Stimulated activated CD8-positive, alpha-beta memory T cell treated with anti-CD3 and anti-CD28 coated beads, Interleukin-7, amount 100 ng/mL, for 4 hours (primary cell): ENCODE measurements at regions not wholly inside any gene's neighbourhood (a gene's known extent, or its start where the extent isn't known, plus 50 kb on each side); places are given as distances from the start of the nearest gene placed in this dataset.
"Not testable (repeated sequence)": the region's sequence is repeated elsewhere in the genome, so short reads cannot be mapped to it uniquely, and the experiment has no call there.

Experiments
- DNase-seq, 2 donors: peaks; one replicate each; pipeline ENCODE4 v3.0.0-alpha.2; 2020; ENCODE audit warnings: low read depth in 2 of 2

DNA sequence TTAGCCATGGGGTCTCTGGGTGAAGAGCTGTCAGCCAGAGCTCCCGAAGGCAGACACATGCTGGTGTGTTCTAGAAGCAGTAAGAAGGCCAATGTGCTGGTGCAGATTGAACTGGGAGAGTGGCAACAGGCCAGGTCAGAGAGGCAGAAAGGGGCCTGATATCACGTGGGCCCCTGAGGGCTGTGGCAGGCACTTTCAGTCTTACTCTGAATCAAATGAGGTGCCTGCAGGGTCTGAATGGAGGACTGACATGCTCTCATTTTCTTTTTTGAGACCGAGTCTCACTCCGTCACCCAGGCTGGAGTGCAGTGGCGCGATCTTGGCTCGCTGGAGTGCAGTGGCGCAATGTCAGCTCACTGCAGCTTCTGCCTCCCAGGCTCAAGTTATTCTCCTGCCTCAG is 293.8 kb downstream of the ABCC12 start:
- no peak for DNase-seq

DNA sequence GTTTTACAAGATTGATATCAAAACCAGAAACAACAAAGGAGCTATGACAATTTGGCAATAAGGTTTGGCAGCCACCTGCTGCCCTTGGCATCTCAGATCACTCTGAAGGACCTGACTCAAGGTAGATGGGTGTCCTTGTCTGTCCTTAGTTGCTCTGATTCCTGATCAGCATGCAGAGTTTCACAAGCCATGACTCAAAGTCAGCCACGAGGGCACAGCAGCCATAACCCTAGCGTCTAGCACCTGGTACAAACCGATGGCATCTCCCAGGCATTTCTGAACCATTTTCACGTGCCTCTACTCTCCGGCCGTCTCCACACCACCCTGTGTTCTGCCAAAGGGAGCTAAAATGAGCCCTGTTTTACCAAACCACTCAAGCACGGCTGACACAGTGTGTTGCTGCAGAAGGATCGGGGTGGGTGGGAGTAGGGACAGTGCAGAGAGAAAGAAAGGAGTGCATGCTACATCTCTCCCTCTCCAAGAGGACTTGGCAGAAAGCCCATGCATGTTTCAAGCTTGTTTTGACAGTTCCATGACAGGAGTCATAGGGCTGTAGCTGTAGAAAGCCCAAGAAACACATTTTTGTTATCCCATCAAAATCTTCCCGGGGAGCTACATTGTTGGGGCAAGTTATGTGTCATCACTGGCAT is 297.3 kb downstream of the ABCC12 start:
- no peak for DNase-seq

DNA sequence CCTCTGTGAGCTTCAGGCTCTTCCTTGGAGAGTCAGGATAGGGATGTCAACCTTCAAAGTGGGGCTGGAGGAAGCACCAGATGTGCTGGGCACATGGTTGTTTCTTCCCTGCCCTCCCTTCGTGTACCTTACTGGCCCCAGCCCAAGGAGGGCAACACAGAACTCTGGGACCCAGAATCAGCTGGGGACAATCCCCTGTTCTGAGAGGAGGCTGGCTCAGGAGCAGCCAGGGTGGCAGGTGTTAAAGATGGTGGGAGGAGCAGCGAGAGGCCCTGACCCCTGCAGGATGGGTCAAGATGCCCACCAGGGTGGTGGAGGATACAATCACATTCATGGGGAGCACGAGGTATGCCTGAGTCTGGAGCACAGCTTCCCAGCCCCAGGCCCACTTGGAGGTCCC is 300.4 kb downstream of the ABCC12 start:
- DNase-seq = no peak

DNA sequence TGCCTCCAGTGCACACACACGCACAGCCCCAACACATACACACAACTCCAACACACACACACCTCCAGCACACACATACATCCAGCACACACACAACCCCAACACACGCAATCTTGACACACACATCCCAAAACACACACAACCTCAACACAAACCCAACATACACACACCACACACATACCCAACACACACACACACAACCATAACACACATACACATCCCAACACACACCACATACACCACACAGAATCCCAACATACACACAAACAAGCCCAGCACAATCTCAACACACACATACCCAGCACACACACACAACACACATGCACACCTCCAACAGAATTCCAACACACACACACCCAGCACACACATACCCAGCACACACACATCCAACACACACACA is 301.1 kb downstream of the ABCC12 start:
- no peak for DNase-seq

DNA sequence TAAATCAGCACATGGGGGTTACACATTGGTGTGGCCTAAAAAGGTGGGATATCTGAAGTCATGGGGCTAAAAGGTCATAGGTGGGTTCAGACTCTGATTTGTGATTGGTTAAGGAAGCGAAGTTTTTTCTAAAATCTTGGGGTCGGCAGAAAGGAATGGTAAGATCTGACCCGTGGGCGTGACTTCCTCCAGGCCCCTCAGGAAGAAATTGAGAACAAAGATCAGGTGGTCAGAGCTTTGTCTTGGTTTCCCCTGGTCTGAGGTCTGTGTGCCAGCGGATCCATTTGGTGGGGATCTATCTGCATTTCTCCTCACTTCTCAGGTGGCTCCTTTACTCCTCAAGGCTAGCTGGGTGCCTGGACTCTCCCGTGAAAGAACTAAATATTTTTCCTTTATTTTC is 302.8 kb downstream of the ABCC12 start:
- DNase-seq = no peak

DNA sequence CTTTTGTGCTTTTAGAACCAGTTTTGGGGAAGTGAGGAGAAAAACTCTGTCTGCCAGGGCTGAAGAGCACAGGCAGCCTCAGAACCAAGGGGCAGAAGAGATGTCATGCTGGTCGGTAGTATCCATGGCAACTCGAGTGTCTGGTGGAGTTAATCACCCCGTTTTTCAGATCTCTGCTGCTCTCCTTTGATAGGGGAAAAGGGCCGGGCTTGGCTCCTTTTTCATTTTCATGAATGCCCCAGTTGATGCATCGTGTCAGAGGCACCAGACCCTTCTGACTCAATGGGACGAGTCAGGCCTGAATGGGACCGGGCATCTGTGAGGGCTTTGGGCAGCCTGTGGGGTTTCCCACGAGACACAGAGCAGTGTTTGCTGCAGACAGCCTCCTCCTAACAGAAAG is 304.6 kb downstream of the ABCC12 start:
- DNase-seq = no peak

DNA sequence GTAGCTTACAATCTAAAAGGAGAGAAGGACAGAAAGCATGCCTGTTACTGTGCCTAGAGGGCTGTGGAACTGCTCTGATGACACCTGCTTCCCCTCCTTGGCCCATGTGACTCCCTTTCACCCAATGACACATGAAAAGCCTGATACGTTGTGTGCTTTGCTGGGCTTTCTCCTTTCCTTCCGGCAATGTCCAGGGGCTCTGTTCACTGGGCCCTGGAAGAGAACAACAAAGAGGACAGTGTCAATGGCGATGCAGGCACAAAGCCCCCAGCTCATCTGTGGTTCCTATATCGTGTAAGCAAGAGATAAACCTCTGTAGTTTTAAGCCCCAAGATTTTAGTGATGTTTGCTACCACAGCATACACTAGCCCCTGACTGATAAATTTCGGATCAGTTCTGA is 306.1 kb downstream of the ABCC12 start:
- DNase-seq = no peak

DNA sequence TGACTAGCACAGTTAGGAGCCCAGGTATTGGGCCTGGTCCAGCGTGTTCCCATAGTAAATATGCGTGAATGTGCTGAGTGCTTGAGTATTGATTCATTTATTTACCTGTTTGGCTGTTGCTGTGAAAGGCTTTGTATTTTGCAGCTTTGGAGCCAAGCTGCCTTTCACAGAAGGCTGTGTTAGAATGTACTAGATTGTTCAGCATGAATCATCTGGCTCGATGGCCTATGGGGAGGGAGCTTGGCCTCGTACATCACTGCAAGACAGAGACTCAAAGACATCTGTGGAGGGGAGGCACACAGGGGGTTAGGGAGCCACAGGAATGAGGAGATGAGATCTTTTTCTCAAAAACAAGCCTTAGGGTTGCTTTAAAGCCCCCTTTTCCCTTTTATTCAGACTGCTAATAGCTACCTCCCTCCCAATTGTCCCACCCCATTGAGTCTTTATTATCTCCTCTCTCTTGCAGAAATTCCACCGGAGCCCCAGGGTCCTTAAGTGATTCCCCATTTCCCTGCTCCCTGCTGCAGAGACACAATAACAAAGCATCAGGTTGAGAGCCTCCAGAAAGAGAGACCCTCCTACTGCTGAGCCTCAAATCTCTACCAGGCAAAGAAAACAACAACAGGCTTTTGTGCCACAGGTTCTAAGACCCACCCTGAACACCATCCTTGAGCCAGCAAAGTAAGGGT is 307.2 kb downstream of the ABCC12 start:
- DNase-seq = no peak

DNA sequence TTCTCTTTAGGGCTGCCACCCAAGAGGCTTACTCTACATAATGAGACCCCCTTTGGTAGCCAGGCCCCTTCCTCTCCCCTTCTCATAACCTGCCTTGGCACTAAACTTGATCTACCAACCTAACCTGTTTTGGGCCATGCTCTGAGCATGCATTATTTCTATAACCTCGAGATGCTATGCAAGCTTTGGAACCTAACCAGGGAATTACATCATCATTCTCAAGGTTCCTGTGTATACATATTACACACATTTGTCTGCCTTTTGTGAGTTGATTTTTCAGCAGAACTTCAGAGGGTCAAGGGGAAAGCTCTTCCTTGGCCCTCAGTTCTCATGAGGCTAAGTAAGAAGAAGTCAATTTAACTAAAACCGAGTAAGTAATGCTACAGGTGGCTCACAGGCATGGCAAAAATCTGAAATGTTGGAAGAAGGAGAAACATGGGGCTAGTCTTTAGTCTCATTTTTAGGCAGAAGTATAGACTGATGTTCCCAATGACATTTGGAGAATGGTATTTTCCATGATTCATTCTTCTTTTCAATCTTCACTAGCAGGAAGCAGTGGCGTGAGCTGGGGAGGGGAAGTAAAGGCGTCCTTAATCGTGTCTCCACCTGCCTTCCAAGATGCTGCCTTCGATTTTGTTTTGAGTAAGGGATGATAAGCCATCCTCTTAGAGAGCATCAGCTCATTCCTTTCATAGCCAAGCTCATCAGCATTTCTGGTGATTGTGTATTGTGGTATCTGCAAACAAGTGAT is 308.4 kb downstream of the ABCC12 start:
- DNase-seq = no peak

DNA sequence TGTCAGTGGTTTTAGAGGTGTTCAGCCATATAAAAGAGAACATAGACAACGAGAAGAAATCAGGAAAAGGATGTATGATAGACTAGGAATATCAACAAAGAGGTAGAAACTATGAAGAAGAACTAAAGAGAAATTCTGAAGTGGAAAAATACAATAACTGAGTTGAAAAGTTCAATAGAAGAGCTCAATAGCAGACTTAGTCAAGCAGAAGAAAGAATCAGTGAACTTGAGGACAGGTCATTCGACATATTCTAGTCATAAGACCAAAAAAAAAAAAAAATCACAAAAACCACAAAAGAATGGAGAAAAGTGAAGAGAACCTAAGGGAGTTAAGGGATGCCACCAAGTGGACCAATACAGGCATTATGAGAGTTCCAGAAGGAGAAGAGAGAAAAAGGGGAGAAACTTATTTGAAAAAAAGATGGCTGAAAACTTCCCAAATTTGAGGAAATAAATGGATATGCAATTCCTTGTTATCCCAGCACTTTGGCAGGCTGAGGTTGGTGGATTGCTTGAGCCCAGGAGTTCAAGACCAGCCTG is 321.2 kb downstream of the ABCC12 start:
- no peak for DNase-seq

DNA sequence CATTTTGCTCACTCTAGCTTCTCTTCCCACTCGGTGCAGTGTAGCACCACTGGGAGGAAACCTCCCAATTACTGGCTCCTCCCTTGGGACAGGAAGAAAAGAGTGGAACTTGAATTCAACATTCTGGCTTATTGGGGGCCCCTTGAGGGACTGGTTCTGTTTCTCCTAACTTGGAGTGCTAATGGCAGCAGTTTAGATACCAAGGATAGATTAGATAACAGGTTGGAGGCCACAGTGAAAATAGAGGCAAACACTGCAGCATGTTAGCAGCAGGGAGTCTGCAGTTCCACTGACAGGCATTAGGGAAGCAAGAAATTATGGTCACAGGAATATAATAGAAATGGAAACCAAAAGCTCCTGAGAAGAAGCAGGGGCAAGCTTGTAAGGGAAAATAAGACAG is 322.0 kb downstream of the ABCC12 start:
- no peak for DNase-seq

DNA sequence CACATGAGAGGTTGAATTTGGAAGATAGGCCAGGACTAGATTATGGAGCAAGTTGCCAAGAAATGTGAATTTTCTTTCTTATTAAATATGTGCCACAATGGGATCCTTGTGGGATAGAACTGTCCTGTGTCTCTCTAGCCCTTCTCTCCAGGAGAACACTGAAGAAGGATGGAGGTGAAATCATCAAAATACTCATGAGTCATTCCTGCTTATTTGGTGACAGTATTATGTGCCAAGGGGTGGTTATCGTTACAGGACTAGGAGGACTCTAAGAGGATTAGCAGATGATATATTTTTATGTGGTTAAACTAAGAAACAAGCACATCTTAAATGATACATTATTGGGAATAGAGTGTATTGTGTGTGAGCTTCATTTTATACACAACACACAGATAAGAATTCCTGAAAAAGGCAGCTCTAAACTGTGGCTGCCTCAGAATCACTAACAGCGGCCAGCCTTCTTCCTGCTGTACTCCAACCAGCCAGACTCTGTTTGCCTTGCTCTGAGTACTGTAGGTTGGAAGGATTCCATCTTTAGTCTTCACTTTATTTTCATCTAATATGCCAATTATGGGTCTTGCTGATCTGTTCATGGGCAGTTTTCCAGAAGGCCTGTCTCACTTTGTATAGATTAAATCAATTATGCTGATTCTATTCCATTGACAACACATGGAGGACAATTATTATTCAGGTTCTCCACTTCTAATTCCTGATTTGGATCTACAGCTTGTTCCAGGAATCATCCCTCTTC is 325.8 kb downstream of the ABCC12 start:
- no peak for DNase-seq

DNA sequence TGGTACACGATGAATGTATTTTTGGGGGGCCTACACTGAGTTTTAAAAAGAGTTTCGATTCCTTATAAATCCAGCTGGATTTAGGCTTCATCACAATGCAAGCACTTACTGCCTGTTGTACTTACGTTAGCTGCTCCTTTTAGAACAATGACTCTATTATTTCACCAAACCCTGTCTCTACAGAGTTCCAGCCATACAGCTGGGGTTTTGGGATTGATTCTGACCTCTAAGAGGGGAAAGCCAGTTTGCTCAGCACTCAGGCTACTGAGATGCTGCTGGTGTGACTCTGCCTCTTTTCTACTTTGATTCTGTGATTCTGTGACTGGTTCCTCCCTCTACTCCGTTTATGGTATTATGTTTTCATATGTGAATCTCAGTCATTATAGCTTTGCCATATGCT is 329.7 kb downstream of the ABCC12 start:
- DNase-seq = no peak

DNA sequence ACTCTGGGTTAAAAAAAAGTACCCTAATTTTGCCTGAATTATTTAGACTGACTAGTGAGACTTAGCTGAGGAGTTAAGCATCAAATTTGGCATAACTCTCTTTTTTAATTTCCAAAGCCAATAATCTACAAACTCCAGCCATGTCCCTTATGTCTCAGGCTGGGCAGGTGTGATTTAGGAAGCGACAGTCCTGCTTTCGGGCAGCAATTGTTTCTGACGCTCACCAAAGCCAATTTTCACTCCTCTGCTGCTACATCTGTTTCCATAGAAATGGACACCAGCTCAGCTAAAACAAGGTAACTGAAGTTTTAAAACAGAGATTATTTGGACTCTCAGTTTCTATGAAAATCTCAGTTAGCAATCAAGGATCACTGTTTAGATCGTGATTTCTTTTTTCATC is 338.7 kb downstream of the ABCC12 start:
- DNase-seq = no peak

DNA sequence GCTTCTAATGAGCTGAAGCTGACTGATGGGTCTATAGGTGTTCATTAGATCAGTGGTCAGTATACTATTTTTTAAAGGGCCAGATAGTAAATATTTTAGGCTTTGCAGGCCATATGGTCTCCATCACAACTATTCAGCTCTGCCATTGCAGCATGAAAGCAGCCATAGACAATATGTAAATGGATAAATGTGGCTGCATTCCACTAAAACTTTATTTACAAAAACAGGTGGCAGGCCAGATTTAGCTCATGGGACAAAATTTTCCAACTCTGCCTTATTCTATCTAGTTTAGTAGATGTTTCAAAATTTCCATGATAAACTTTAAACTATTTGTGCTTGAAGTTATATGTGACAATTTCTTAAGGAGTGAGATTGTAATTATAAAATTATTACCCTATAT is 339.3 kb downstream of the ABCC12 start:
- no peak for DNase-seq

DNA sequence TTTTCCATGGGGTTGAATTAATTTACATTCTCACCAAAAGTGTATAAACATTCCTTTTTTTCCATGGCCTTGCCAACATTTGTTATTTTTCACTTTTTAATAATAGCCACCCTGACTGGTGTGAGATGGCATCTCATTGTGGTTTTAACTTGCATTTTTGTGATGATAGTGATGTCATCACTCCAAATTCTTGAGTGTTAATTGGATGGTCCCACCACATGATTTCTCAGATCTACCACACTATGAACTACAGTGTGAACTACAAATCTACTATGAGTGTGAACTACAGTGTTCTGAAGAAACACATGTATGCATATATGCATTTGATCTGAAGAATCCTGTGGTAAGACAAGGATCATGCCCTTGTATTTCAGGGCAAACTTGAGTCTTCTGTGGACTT is 340.1 kb downstream of the ABCC12 start:
- no peak for DNase-seq

DNA sequence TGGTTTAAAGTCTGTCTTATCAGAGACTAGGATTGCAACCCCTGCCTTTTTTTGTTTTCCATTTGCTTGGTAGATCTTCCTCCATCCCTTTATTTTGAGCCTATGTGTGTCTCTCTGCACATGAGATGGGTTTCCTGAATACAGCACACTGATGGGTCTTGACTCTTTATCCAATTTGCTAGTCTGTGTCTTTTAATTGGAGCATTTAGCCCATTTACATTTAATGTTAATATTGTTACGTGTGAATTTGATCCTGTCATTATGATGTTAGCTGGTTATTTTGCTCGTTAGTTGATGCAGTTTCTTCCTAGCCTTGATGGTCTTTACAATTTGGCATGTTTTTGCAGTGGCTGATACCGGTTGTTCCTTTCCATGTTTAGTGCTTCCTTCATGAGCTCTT is 344.0 kb downstream of the ABCC12 start:
- DNase-seq = not testable (repeated sequence)

DNA sequence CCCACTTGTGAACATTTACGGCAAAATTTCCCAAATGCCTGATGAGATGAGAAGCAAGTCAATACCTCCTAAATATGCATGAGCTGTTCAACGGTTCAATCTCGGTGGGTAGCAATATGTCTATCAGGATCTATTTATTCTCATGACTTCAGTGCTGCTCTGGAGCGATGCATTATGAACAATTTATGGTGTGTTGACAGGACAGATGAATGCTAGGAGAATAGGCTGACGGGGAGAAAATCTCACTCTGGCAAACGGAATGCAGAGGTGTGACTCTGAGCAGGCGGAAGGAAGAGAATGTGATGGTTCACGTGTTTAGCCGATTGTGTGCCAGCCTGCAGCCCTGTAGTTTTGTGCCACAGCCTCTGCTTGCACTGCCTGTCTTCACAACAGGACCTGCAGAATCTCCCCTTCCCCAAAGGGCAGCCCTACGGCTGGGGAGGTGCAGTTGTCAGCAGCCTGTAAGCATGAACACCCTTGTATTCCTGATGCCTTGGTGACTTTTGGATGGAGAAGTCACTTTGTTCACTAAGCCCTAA is 345.2 kb downstream of the PHKB start:
- no peak for DNase-seq

DNA sequence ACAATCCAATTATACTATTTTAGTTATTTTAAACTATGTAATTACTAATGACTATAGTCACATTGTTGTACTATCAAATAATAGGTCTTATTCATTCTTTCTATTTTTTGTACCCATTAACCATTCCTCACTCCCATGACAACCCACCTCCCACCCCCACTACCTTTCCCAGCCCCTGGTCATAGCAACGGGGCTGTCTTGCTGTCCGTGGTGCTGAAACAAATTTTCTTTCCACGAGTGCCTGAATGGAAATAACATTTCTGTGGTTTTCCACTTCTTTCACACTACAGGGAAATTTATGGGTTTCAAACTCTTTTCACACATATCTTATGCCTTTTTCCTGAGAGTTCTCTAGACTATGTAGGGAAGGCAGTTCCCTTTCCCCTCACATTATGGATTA is 326.6 kb downstream of the PHKB start:
- DNase-seq = no peak

DNA sequence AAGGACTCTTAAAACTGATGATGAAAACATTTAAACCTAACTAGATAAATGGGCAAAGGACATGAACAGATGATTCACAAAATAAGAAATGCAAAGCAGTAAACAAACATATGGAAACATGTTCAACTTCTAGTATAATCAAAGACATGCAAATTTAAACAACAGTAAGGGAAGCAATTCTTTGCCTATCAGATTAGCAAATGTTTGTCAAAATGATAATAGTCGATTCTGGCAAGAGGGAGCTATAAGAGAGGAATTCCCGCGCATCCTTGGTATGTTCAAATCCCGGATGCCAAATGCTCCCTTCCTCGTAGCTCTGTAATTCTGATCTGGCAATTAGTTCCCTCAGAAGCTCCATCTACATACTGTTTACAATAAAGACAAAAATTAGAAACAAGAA is 320.5 kb downstream of the PHKB start:
- no peak for DNase-seq

DNA sequence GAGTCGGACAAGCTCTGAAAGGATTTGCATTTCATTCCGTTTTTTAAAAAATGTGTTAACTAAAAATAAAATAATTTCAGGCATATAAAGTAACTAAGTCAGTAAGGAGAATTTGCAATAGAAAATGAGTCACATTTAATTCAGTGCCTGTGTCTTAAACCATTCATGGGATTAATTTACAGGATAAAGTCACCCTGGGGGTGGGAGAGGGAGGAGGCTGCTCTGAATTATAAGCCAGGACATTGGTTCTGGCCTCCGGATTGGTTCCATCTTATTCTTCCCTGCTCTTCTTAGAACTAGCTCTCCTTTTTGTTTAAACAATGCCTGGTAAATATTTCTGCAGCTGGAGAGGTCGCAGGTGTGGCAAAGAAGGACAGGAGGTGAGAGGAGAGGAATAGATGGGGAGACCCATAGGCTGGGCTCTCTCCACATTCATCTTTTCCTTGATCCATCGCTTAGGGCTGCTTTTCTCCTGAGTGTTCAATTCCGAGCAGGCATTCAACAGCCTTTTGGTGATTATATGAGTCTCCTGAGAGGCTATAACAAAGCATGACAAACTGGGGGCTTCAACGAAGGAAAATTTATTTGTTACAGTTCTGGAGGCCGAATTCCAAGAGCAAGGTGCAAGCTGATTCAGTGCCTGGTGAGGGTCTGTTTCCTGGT is 319.2 kb downstream of the PHKB start:
- no peak for DNase-seq
